HUES64 (cell line): ENCODE measurements at regions not wholly inside any gene's neighbourhood (a gene's known extent, or its start where the extent isn't known, plus 50 kb on each side); places are given as distances from the start of the nearest gene placed in this dataset.

Experiments
- H3K27ac ChIP-seq: 2 replicates; pipeline ENCODE4 v1.7.0; 2013; ENCODE audit warnings: low read depth, low read length, inconsistent platforms
- H3K27me3 ChIP-seq: 2 replicates; pipeline ENCODE4 v1.6.1; 2013; ENCODE audit warnings: mild to moderate bottlenecking, low read length; ENCODE audit not compliant: insufficient read depth
- H3K36me3 ChIP-seq: 2 replicates; pipeline ENCODE4 v1.6.1; 2013; ENCODE audit warnings: mild to moderate bottlenecking, low read length; ENCODE audit not compliant: insufficient read depth
- H3K4me1 ChIP-seq: 2 replicates; pipeline ENCODE4 v1.6.1; 2013; ENCODE audit warnings: mild to moderate bottlenecking, low read length, moderate library complexity; ENCODE audit not compliant: insufficient read depth
- H3K4me3 ChIP-seq: 2 replicates; pipeline ENCODE4 v1.5.1; 2013; ENCODE audit warnings: mild to moderate bottlenecking, low read length, moderate library complexity
- H3K9ac ChIP-seq: 2 replicates; pipeline ENCODE4 v1.6.1; 2013; ENCODE audit warnings: mild to moderate bottlenecking, low read depth, low read length
- H3K9me3 ChIP-seq: 2 replicates; pipeline ENCODE4 v1.6.1; 2013; ENCODE audit warnings: low read depth, low read length; ENCODE audit not compliant: insufficient read depth
- WGBS: fragments of 150-250, 120-280 bp; methylation state at CpG from one replicate; pipeline ENCODE4 v1.1.7; 2013; ENCODE audit warnings: missing lambda C conversion rate; 5-methylcytosine and 5-hydroxymethylcytosine counted together

DNA sequence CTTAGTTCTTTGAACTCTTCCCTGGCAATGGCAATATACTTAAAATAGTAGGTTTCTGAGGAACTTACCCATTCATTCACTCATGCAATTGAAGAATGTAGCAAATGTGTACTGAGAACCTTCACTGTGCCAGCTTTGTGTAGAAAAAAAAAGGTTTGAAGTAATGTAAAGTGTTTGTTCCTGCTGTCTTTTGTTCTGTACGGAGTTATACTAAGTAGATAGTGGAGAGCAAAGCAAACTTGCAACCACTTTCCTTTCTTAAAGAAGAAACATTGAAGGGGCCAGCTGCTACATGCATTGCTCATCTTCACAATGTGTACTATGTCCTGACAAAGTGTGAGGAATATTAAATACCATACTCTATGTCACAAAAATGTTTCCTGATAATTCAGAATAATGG is 68.9 kb upstream of the FREM2 start:
- WGBS: 93% methylated on average over 1 of the region's 1 CpG
- H3K36me3 ChIP-seq: no peaks in the 10 kb centered on the region
- no peaks in the 10 kb centered on the region for H3K9me3 ChIP-seq
- H3K4me3 ChIP-seq: no peak overlapping the region
- H3K27ac ChIP-seq: no peak overlapping the region
- no peaks in the 10 kb centered on the region for H3K27me3 ChIP-seq
- H3K9ac ChIP-seq: no peak overlapping the region
- 0 out of 2 replicates have a peak, but pooled peaks cover 4% of the 10 kb centered on the region for H3K4me1 ChIP-seq

- Histone ChIP-seq H3K4me1 (0 out of 2 replicates have a peak, but pooled peaks cover 4% of the 10 kb centered on the region), H3K27ac (no peak overlapping the region), H3K27me3 (no peaks in the 10 kb centered on the region), H3K9me3 (no peaks in the 10 kb centered on the region), H3K36me3 (no peaks in the 10 kb centered on the region), H3K4me3 (no peak overlapping the region), H3K9ac (no peak overlapping the region)
- 85% methylated on average over 2 of the region's 3 CpGs for WGBS
Measured at GRCh38 chr13:38618336-38618735, 68.5 kb upstream of the FREM2 start.

GRCh38 chr13:38618881-38619280 is 68.0 kb upstream of the FREM2 start:
- Histone ChIP-seq H3K9ac (no peak overlapping the region), H3K4me1 (peaks cover 7% of the 10 kb centered on the region; the same call in 1 of the 2 replicates), H3K9me3 (no peaks in the 10 kb centered on the region), H3K4me3 (no peak overlapping the region), H3K36me3 (no peaks in the 10 kb centered on the region), H3K27ac (no peak overlapping the region), H3K27me3 (no peaks in the 10 kb centered on the region)
- WGBS: 89% methylated on average over 1 of the region's 1 CpG

DNA sequence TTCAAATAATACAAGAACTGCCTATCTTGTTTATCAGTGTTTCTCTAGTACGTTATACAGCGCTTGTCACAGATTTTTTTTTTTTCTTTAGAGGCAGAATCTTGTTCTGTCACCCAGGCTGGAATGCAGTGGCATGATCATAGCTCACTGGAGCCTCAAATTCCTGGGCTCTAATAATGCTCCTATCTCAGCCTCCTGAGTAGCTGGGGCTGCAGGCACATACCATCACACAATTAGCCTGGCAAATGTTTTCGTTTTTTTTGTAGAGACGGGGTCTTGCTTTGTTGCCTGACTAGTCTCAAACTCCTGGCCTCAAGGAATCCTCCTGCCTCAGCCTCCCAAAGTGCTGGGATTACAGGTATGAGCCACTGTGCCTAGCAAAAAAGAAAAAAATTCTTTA is 66.0 kb upstream of the FREM2 start:
- Histone ChIP-seq H3K27me3 (no peaks in the 10 kb centered on the region), H3K27ac (no peak overlapping the region), H3K4me3 (no peak overlapping the region), H3K4me1 (peaks cover 23% of the 10 kb centered on the region), H3K9ac (no peak overlapping the region), H3K36me3 (no peaks in the 10 kb centered on the region), H3K9me3 (no peaks in the 10 kb centered on the region)
- WGBS: 96% methylated on average over 4 of the region's 4 CpGs

- H3K27me3 ChIP-seq: no peaks in the 10 kb centered on the region
- WGBS: 68% methylated on average over 10 of the region's 10 CpGs
- no peaks in the 10 kb centered on the region for H3K36me3 ChIP-seq
- H3K4me3 ChIP-seq: no peak overlapping the region; the same call in 1 of the 2 replicates
- H3K9ac ChIP-seq: peak overlapping the region; percentile 50
- peaks cover 18% of the 10 kb centered on the region for H3K4me1 ChIP-seq
- H3K27ac ChIP-seq: peak overlapping the region; percentile 66; the same call in 1 of the 2 replicates
- no peaks in the 10 kb centered on the region for H3K9me3 ChIP-seq
Measured at GRCh38 chr13:38624822-38625221, 62.1 kb upstream of the FREM2 start.

DNA sequence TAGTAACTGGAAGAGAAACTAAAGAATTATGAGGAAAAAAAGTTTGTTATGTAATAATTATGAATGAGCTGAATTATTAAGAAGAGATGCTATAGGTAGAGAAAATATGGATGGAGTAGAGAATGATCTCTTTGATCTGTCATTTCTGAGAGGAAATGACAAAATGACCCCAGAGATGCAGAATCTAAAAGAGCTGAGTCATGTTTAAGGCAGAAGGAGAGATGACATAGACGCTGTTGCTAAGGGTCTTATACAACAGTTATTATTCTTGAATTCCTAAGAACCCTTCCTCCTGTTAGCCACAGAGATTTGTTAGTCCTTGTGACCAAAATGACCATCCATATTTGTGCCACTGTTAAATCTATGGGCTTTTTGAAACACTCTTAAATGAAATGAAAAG is 58.3 kb upstream of the FREM2 start:
- no peaks in the 10 kb centered on the region for H3K27me3 ChIP-seq
- H3K4me1 ChIP-seq: peaks cover 18% of the 10 kb centered on the region
- 89% methylated on average over 1 of the region's 1 CpG for WGBS
- no peak overlapping the region for H3K4me3 ChIP-seq
- no peaks in the 10 kb centered on the region for H3K36me3 ChIP-seq
- no peak overlapping the region for H3K9ac ChIP-seq
- no peaks in the 10 kb centered on the region for H3K9me3 ChIP-seq
- no peak overlapping the region for H3K27ac ChIP-seq

DNA sequence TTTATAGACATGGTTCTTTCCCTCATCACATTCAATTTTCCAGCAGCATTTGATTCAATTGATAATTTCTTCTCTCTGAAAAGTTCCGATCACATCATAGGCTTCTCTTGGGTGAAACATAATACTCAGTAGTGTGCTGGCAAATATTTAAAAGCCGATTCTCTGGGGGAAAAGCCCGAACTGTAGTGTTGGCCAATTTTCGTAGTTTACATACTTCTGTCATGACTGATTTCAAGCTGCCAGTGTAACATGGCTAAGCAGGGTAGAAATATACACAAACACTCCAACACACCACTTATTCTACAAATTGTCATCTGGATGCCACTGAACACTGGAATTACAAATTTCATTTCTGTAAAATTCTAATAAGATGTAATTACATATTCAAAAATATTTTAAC is 56.1 kb upstream of the FREM2 start:
- no peak overlapping the region for H3K27ac ChIP-seq
- H3K9ac ChIP-seq: no peak overlapping the region
- no peaks in the 10 kb centered on the region; the same call in 1 of the 2 replicates for H3K4me1 ChIP-seq
- H3K9me3 ChIP-seq: no peaks in the 10 kb centered on the region
- no peak overlapping the region for H3K4me3 ChIP-seq
- no peaks in the 10 kb centered on the region for H3K27me3 ChIP-seq
- H3K36me3 ChIP-seq: no peaks in the 10 kb centered on the region
- WGBS: 94% methylated on average over 4 of the region's 4 CpGs

DNA sequence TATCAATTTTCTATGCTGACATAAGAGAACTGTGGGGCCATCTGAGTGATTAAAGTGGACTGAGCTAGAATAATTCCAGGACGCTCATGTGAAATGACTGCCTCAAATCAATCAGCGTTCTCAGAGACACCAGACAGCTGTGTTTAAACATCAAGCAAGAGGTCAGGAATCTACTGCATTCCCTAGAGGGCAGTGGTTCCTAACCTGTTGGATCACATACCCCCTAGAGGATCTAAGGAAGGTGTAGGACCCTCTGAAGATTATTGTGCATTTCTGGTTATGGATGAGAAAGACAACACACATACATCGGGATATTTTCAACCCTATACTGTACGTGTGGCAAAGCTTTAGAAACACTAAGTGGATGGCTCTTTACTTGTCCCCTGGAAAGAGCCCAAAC is 51.8 kb upstream of the FREM2 start:
- Histone ChIP-seq H3K27ac (no peak overlapping the region), H3K36me3 (no peaks in the 10 kb centered on the region), H3K4me1 (no peaks in the 10 kb centered on the region), H3K4me3 (no peak overlapping the region), H3K9ac (no peak overlapping the region), H3K9me3 (no peaks in the 10 kb centered on the region), H3K27me3 (no peaks in the 10 kb centered on the region)
- WGBS: 96% methylated on average over 4 of the region's 4 CpGs

DNA sequence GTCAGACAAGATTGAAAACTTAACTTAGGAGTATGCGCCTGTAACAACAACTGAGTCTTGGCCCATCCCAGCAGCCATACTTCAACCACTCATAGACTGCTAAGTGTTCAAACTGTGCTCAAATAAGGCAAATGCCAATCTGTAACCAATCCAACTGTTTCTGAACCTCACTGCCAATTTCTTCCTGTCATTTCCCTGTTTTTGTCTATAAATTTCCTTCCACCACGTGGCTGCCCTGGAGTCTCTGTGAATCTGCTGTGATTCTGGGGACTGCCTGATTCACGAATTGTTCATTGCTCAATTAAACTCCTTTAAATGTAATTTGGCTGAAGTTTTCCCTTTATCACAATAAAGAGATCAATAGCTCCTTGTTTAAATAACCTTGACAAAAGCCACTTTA is 50.8 kb upstream of the FREM2 start:
- WGBS: 94% methylated on average over 3 of the region's 3 CpGs
- Histone ChIP-seq H3K9me3 (no peaks in the 10 kb centered on the region), H3K4me1 (no peaks in the 10 kb centered on the region), H3K9ac (no peak overlapping the region), H3K27ac (no peak overlapping the region), H3K27me3 (no peaks in the 10 kb centered on the region), H3K36me3 (no peaks in the 10 kb centered on the region), H3K4me3 (no peak overlapping the region)

DNA sequence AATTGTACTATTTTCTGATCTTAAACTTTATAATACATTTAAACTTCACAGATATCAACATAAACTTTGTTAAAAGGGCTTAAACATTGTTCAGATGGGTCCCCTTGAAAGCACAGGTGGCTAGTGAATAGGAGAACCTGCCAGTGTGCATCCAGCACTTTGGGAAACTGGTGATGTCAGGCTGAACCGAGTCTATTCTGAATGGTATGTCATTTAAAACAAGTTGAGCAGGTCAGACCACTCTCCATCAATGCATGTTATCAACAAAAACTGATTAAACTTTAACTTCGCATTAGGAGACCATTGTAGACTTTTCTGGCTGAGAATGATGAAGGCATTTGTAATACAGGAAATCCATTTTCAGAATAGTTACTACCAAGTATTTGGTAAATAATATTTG is 50.1 kb upstream of the FREM2 start:
- Histone ChIP-seq H3K27ac (no peak overlapping the region), H3K4me1 (no peaks in the 10 kb centered on the region), H3K4me3 (no peak overlapping the region), H3K27me3 (no peaks in the 10 kb centered on the region), H3K9me3 (no peaks in the 10 kb centered on the region), H3K9ac (no peak overlapping the region), H3K36me3 (no peaks in the 10 kb centered on the region)
- WGBS: 94% methylated on average over 2 of the region's 2 CpGs
